ENCODE measurements at regions not wholly inside any gene's neighbourhood (a gene's known extent, or its start where the extent isn't known, plus 50 kb on each side); places are given as distances from the start of the nearest gene placed in this dataset.

DNA sequence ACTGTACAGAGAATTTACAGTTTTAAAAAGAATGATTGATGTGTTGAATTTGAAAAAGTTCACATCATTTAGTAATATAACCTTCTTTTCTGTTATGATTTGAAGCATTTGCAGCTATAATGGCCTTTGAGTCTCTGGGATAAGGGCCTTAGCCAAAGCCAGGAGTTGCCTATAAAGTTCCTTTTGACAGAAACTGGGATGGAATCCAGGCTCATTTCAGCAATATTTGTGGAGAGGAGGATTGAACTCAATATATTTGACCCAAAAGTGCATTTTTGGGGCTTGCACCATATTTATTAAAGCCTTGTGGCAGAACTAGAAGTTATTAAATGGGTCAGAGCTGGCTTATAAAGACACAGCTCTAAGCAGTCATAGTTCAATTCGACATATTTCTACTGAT is 348.7 kb upstream of the EPHA3 start:
- FAIRE-seq, result no peak
- DNase-seq (ENCODE audit: insufficient read length), result no peak
- TF ChIP-seq POLR2AphosphoS5 (IDR thresholded peaks at IDR 0.05; ENCODE audit: low read depth, low read length), result no peak
- TF ChIP-seq POLR2A (IDR thresholded peaks at IDR 0.05; ENCODE audit: low read depth, low read length), result no peak
- TF ChIP-seq TAF1 (IDR thresholded peaks at IDR 0.05; ENCODE audit: borderline replicate concordance, low read depth, low read length), result no peak

DNA sequence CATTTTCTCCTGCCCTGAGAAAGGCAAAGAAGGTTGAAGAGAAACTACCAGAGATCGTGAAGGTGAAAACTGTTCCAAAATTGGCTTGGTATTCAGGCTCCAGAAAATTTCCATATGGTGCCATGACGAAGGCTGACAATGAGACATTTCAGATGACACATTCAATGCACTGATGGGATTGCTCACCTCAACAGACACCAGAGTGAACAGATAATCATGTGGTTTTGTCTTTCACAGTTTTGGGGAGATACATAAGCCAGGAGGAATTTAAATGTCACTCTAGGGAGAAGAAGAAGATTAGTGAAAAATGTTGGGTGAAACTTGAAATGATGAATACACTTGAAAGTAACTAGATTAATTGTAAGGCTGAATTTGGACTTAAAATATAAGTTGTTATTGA is 339.7 kb upstream of the EPHA3 start:
- TF ChIP-seq POLR2A (IDR thresholded peaks at IDR 0.05; ENCODE audit: low read depth, low read length), result no peak
- no peak for TF ChIP-seq POLR2AphosphoS5 (IDR thresholded peaks at IDR 0.05; ENCODE audit: low read depth, low read length)
- no peak for TF ChIP-seq TAF1 (IDR thresholded peaks at IDR 0.05; ENCODE audit: borderline replicate concordance, low read depth, low read length)
- FAIRE-seq, result no peak
- DNase-seq (ENCODE audit: insufficient read length), result no peak

DNA sequence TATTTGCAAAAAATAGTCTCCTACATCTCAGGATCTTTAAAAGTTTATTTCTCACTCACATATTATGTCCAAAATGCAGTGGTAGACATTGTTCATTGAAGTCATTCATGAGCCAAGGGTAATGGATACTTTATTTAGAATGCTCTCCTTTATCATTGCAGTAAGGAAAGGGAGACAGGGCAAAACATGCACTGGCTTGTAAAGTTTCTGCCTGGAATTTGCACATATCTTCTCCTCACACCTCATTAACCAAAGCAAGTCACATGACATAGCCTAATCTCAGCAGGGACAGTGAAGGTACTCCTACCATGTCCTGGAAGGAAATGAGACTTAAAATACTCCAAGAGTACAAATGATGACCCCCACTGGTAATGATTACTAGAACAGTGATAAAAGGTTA is 333.7 kb upstream of the EPHA3 start:
- DNase-seq (ENCODE audit: insufficient read length) (no peak), FAIRE-seq (no peak)
- TF ChIP-seq POLR2A (IDR thresholded peaks at IDR 0.05; ENCODE audit: low read depth, low read length), result no peak
- TF ChIP-seq POLR2AphosphoS5 (IDR thresholded peaks at IDR 0.05; ENCODE audit: low read depth, low read length), result no peak
- no peak for TF ChIP-seq TAF1 (IDR thresholded peaks at IDR 0.05; ENCODE audit: borderline replicate concordance, low read depth, low read length)

DNA sequence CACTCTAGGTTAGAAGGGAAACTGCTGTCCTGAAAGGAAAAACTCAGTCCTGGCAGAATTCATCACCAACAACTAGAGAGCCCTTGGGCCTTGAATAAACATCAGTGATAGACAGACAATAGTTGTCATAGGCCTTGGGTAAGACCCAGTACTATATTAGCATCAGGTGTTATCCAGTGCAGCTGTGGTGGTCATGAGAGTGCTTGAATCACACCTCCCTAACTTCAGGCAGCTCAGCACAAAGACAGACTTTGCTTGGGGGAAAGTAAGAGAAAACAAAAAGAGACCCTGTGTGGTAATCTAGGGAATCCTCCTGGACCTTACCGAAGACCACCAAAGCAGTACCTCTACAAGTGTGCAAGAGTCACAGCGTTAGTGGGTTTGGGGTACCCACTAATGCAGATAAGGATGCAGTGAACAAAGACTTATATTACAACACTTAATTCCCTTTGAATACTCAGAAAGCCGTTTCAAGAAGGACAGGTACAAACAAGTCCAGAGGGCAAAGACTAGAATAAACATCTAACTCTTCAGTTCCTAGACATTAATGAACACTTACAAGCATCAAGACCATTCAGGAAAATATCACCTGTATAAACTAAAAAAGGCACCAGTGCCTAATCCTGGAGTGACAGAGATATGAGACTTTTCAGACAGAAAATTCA is 332.3 kb upstream of the EPHA3 start:
- DNase-seq (ENCODE audit: insufficient read length) (no peak), FAIRE-seq (no peak)
- TF ChIP-seq POLR2A (IDR thresholded peaks at IDR 0.05; ENCODE audit: low read depth, low read length), result no peak
- TF ChIP-seq TAF1 (IDR thresholded peaks at IDR 0.05; ENCODE audit: borderline replicate concordance, low read depth, low read length), result no peak
- no peak for TF ChIP-seq POLR2AphosphoS5 (IDR thresholded peaks at IDR 0.05; ENCODE audit: low read depth, low read length)

DNA sequence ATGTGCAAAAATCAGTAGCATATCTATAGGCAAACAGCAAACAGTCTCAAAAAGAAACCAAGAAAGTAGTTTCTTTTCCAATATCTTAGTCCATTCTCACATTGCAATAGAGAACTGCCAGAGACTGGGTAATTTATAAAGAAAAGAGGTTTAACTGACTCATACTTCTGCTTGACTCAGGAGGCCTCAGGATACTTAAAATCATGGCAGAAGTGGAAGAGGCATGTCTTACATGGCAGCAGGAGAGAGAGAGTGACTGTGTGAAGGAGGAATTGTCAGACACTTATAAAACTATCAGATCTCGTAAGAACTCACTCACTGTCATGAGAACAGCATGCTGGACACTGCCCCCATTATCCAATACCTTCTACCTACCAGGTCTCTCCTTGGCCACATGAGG is 327.9 kb upstream of the EPHA3 start:
- FAIRE-seq (no peak), DNase-seq (ENCODE audit: insufficient read length) (no peak)
- TF ChIP-seq TAF1 (IDR thresholded peaks at IDR 0.05; ENCODE audit: borderline replicate concordance, low read depth, low read length) (no peak), POLR2AphosphoS5 (IDR thresholded peaks at IDR 0.05; ENCODE audit: low read depth, low read length) (no peak), POLR2A (IDR thresholded peaks at IDR 0.05; ENCODE audit: low read depth, low read length) (no peak)

DNA sequence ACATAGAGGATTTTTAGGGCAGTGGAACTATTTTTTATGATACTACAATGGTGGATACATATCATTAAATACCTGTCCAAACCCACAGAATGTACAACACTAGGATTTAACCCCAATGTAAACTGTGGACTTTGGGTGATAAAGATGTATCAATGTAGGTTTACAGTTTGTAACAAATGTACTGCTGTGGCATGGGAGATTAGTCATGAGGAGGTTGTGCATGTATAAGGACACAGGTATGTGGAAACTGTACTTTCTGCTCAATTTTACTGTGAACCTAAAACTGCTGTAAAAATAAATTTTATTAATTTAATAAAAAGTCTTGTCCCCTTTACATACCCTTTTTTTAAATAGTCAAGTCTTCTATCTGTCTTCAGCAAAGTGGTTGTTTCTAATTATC is 322.5 kb upstream of the EPHA3 start:
- TF ChIP-seq POLR2A (IDR thresholded peaks at IDR 0.05; ENCODE audit: low read depth, low read length), result no peak
- TF ChIP-seq POLR2AphosphoS5 (IDR thresholded peaks at IDR 0.05; ENCODE audit: low read depth, low read length), result no peak
- no peak for TF ChIP-seq TAF1 (IDR thresholded peaks at IDR 0.05; ENCODE audit: borderline replicate concordance, low read depth, low read length)
- FAIRE-seq (no peak), DNase-seq (ENCODE audit: insufficient read length) (no peak)

DNA sequence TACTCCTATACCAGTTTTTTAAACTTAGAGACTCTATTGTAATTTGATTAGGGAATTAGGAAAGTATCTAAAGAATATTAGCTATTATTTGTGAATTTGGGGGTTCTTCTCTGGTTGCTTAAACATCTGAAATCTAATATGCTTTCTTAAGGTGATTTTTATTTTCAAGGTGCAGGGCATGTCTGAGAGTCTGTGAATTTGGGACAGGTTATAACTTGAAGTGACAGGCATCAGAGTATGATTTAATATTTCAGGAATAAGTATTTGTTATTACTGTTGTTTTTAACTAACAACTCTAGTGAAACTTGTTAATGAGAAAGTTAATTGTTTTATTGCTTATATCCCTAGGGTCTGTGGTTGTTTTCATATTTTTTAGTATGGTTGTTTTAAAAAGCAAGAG is 321.6 kb upstream of the EPHA3 start:
- no peak for FAIRE-seq
- TF ChIP-seq POLR2A (IDR thresholded peaks at IDR 0.05; ENCODE audit: low read depth, low read length), result no peak
- no peak for TF ChIP-seq POLR2AphosphoS5 (IDR thresholded peaks at IDR 0.05; ENCODE audit: low read depth, low read length)
- no peak for TF ChIP-seq TAF1 (IDR thresholded peaks at IDR 0.05; ENCODE audit: borderline replicate concordance, low read depth, low read length)
- no peak for DNase-seq (ENCODE audit: insufficient read length)

DNA sequence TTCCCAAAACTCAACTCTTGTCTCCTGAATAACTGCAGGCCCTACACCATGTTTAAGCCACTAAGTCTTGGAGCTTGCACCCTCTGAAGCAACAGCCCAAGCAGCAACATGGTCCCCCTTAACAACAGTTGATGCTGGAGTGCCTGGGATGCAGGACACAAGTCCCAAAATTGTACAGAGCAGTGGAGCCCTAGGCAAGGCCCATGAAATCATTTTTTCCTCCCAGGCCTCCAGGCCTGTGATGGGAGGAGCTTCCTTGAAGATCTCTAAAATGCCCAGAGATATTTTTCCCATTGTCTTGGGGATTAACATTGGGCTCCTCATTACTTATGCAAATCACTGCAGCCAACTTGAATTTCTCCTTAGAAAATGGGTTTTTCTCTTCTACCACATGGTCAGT is 311.9 kb upstream of the EPHA3 start:
- TF ChIP-seq POLR2A (IDR thresholded peaks at IDR 0.05; ENCODE audit: low read depth, low read length) (no peak), POLR2AphosphoS5 (IDR thresholded peaks at IDR 0.05; ENCODE audit: low read depth, low read length) (no peak), TAF1 (IDR thresholded peaks at IDR 0.05; ENCODE audit: borderline replicate concordance, low read depth, low read length) (no peak)
- DNase-seq (ENCODE audit: insufficient read length) (no peak), FAIRE-seq (no peak)

DNA sequence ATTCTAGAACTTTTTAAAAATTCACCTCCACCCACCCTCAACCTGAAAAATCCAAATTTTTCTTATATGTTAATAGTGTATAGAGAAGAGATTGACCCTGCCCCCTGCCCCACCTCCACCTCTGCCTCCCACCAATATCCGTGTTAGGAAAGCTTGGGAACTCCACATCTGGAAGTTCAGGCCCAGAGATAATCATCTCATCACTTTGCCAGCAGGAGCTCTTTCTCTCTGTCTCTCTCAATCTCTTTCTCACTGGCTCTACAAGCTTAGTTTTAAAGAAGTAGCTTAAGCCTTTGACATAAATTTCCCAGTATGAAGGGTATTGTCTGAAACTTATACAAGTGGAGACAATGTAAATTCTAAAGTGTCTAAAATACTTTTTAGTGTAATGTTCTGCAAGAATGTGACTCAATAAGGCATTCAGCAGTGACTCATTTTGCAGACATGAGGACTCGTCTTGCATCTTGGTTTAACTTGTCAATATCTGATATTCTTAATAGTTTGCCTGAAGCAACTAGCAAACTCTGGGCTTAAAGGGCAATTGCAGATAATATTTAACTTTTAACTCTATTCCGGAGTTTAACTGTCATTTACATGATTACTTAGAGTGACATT is 299.8 kb upstream of the EPHA3 start:
- DNase-seq (ENCODE audit: insufficient read length) (no peak), FAIRE-seq (no peak)
- TF ChIP-seq POLR2AphosphoS5 (IDR thresholded peaks at IDR 0.05; ENCODE audit: low read depth, low read length) (no peak), POLR2A (IDR thresholded peaks at IDR 0.05; ENCODE audit: low read depth, low read length) (no peak), TAF1 (IDR thresholded peaks at IDR 0.05; ENCODE audit: borderline replicate concordance, low read depth, low read length) (no peak)

DNA sequence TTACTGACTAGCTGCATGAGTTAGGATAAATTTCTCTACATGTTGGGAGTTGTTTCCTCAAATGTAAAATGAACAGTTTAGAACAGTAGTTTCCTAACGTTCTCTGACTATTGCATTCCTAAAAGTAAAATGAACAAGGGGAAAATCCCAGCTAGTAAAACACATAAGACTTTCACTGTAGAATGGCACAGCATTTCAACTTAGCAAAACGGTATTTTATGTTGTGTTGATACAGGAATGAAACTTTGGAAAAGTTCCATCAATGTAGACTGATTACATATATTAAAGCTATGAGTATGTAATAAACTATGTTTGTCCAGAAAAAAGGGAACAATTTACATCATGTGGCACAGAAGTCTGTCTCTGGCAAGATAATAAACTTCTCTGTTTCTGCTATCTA is 297.4 kb upstream of the EPHA3 start:
- DNase-seq (ENCODE audit: insufficient read length) (no peak), FAIRE-seq (no peak)
- TF ChIP-seq TAF1 (IDR thresholded peaks at IDR 0.05; ENCODE audit: borderline replicate concordance, low read depth, low read length) (no peak), POLR2AphosphoS5 (IDR thresholded peaks at IDR 0.05; ENCODE audit: low read depth, low read length) (no peak), POLR2A (IDR thresholded peaks at IDR 0.05; ENCODE audit: low read depth, low read length) (no peak)

DNA sequence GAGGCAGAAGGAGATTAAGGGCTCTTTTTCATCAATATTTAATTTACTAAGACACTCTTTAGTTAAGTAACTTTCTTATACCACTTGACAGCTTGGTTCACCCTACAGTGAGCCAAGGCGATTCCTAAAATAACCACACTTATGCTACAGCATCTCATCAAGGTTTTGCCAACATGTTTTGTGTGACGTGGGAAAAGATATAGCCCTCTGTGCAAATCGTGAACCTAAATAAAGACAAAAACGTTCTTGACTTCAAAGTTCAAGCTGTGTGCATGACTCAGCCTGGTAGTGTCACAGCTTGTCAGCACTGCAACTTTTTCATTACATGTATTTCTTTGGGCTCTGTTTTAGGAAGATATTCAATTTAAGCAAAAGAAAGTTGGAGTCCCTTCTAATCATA is 297.0 kb upstream of the EPHA3 start:
- no peak for FAIRE-seq
- DNase-seq (ENCODE audit: insufficient read length), result no peak
- TF ChIP-seq TAF1 (IDR thresholded peaks at IDR 0.05; ENCODE audit: borderline replicate concordance, low read depth, low read length), result no peak
- no peak for TF ChIP-seq POLR2AphosphoS5 (IDR thresholded peaks at IDR 0.05; ENCODE audit: low read depth, low read length)

DNA sequence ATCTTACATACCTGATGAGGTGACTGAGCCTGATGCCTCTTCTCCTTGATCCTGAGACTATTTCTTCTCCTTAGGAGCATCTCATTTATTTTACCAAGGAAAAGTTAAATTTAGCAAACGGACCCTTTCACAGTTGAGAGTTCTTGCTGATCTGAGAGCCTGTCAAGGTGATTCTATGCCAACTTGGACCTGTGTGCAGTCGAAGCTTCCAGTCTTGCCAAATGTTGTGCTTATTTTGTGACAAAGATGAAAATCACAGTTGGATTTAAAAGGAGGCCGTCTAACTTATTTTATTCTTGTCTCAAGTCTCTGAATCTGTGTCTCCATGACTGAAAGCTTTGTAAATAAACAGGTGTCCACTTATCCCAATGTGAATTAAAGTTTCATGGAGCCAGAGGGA is 296.3 kb upstream of the EPHA3 start:
- TF ChIP-seq POLR2A (IDR thresholded peaks at IDR 0.05; ENCODE audit: low read depth, low read length) (no peak), TAF1 (IDR thresholded peaks at IDR 0.05; ENCODE audit: borderline replicate concordance, low read depth, low read length) (no peak), POLR2AphosphoS5 (IDR thresholded peaks at IDR 0.05; ENCODE audit: low read depth, low read length) (no peak)
- no peak for DNase-seq (ENCODE audit: insufficient read length)
- no peak for FAIRE-seq

Data from GM12892 (cell line).